Panc1 (cell line): ENCODE measurements at regions not wholly inside any gene's neighbourhood (a gene's known extent, or its start where the extent isn't known, plus 50 kb on each side); places are given as distances from the start of the nearest gene placed in this dataset.

Experiments
- POLR2AphosphoS5 ChIP-seq: IDR thresholded peaks from 2 replicates; pipeline ENCODE4 v1.6.1; 2012; ENCODE audit warnings: mild to moderate bottlenecking, low read depth, low read length, moderate library complexity
- SIN3A ChIP-seq: IDR thresholded peaks from 2 replicates; pipeline ENCODE4 v1.6.1; 2012; ENCODE audit warnings: low read depth, mild to moderate bottlenecking, low read length, moderate library complexity, borderline replicate concordance; ENCODE audit not compliant: insufficient read depth
- TCF7L2 ChIP-seq: IDR thresholded peaks from 2 replicates; pipeline ENCODE4 v1.6.1; 2011; ENCODE audit warnings: mild to moderate bottlenecking, low read depth, low read length, inconsistent platforms
- TF ChIP-seq, protein P1 (sequence below): fragments of 450-650 bp; IDR thresholded peaks from 2 replicates; pipeline ENCODE4 v1.5.1; 2017; ENCODE audit warnings: mild to moderate bottlenecking
- TF ChIP-seq, protein P2 (sequence below), 2 experiments: IDR thresholded peaks; 2 replicates each; pipeline ENCODE4 v1.6.1; 2011 to 2012; ENCODE audit warnings: low read depth in 2 of 2, control low read depth in 1 of 2, low read length in 1 of 2, mild to moderate bottlenecking in 1 of 2, moderate library complexity in 1 of 2; ENCODE audit not compliant: insufficient read depth in 1 of 2

DNA sequence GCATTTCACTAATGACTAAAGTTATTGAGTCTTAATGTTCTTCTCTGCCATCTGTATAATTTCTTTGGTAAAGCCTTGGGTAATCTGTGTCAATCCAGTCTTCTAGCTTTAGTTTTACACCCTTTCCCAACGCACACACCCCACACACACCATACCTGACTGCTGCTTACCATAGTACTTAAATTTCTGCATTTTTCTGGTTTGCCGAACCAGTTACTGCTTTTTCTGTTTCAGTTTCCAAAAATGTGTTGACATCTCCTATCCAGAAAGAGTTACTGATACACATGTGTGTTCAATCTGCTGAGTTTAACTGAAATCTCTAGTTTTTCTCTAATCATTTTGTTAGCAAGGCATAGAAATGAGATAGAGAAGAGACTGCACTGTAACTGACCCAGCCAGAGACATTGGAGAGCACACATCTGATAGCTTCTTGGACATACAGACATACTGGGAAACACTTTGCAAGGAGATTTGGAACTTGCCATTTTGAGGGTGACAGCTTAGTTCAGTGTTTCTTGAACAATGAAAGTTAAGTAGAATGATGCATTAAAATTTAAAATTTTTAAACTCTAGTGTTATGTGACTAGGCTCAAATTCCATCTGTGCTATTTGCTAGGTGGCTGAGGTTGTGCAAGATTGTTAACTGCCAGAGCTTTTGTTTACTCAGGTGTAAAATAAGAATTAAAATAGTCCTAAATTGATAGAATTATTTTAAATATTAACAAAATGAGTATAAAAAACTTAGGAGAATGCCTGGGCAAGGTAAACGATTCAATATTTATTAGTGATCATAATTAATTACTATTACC, 807.6 kb downstream of the DNAJB9 start:
- TF ChIP-seq, protein P1, sequence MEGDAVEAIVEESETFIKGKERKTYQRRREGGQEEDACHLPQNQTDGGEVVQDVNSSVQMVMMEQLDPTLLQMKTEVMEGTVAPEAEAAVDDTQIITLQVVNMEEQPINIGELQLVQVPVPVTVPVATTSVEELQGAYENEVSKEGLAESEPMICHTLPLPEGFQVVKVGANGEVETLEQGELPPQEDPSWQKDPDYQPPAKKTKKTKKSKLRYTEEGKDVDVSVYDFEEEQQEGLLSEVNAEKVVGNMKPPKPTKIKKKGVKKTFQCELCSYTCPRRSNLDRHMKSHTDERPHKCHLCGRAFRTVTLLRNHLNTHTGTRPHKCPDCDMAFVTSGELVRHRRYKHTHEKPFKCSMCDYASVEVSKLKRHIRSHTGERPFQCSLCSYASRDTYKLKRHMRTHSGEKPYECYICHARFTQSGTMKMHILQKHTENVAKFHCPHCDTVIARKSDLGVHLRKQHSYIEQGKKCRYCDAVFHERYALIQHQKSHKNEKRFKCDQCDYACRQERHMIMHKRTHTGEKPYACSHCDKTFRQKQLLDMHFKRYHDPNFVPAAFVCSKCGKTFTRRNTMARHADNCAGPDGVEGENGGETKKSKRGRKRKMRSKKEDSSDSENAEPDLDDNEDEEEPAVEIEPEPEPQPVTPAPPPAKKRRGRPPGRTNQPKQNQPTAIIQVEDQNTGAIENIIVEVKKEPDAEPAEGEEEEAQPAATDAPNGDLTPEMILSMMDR = no peak
- no peak for TF ChIP-seq TCF7L2
- TF ChIP-seq POLR2AphosphoS5 = no peak
- TF ChIP-seq, protein P2, sequence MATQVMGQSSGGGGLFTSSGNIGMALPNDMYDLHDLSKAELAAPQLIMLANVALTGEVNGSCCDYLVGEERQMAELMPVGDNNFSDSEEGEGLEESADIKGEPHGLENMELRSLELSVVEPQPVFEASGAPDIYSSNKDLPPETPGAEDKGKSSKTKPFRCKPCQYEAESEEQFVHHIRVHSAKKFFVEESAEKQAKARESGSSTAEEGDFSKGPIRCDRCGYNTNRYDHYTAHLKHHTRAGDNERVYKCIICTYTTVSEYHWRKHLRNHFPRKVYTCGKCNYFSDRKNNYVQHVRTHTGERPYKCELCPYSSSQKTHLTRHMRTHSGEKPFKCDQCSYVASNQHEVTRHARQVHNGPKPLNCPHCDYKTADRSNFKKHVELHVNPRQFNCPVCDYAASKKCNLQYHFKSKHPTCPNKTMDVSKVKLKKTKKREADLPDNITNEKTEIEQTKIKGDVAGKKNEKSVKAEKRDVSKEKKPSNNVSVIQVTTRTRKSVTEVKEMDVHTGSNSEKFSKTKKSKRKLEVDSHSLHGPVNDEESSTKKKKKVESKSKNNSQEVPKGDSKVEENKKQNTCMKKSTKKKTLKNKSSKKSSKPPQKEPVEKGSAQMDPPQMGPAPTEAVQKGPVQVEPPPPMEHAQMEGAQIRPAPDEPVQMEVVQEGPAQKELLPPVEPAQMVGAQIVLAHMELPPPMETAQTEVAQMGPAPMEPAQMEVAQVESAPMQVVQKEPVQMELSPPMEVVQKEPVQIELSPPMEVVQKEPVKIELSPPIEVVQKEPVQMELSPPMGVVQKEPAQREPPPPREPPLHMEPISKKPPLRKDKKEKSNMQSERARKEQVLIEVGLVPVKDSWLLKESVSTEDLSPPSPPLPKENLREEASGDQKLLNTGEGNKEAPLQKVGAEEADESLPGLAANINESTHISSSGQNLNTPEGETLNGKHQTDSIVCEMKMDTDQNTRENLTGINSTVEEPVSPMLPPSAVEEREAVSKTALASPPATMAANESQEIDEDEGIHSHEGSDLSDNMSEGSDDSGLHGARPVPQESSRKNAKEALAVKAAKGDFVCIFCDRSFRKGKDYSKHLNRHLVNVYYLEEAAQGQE (IDR thresholded peaks at IDR 0.05; ENCODE audit: insufficient read depth in 1 of 2, low read depth in 2 of 2, low read length in 1 of 2) = no peak
- TF ChIP-seq SIN3A = no peak
